HG03378 (cell line): ENCODE measurements at regions not wholly inside any gene's neighbourhood (a gene's known extent, or its start where the extent isn't known, plus 50 kb on each side); places are given as distances from the start of the nearest gene placed in this dataset.
"Not testable (repeated sequence)": the region's sequence is repeated elsewhere in the genome, so short reads cannot be mapped to it uniquely, and the experiment has no call there.

Source experiments
- ATAC-seq: cut with Tn5 transposase; IDR thresholded peaks from one replicate; pipeline ENCODE4 v1.9.1; 2021; ENCODE audit warnings: mild to moderate bottlenecking, moderate library complexity; ENCODE audit not compliant: unreplicated experiment

- no peak for ATAC-seq
Measured at GRCh38 chr9:75718677-75719076, 171.8 kb upstream of the PCSK5 start.

- no peak for ATAC-seq
Measured at GRCh38 chr9:75728391-75728790, 162.1 kb upstream of the PCSK5 start.

GRCh38 chr9:75734802-75735201, 155.7 kb upstream of the PCSK5 start:
- ATAC-seq, result no peak

GRCh38 chr9:75739884-75740611, 150.4 kb upstream of the PCSK5 start:
- no peak for ATAC-seq

- ATAC-seq, result no peak
Measured at GRCh38 chr9:75743855-75744254, 146.6 kb upstream of the PCSK5 start.

GRCh38 chr9:75754080-75754479, 136.4 kb upstream of the PCSK5 start:
- no peak for ATAC-seq

- no peak for ATAC-seq
Measured at GRCh38 chr9:75775166-75775565, 115.3 kb upstream of the PCSK5 start.

GRCh38 chr9:75775966-75776691, 114.3 kb upstream of the PCSK5 start:
- no peak for ATAC-seq

- ATAC-seq, result no peak
Measured at GRCh38 chr9:75780185-75780584, 110.3 kb upstream of the PCSK5 start.

- no peak for ATAC-seq
Measured at GRCh38 chr9:75788006-75788634, 102.4 kb upstream of the PCSK5 start.

GRCh38 chr9:75797085-75797580, 93.3 kb upstream of the PCSK5 start:
- ATAC-seq, result no peak

- ATAC-seq, result no peak
Measured at GRCh38 chr9:75798505-75798904, 92.0 kb upstream of the PCSK5 start.

- ATAC-seq, result no peak
Measured at GRCh38 chr9:75803130-75803529, 87.3 kb upstream of the PCSK5 start.

GRCh38 chr9:75810063-75810462, 80.4 kb upstream of the PCSK5 start:
- no peak for ATAC-seq

- no peak for ATAC-seq
Measured at GRCh38 chr9:75811692-75812091, 78.8 kb upstream of the PCSK5 start.

GRCh38 chr9:75812141-75812540, 78.3 kb upstream of the PCSK5 start:
- no peak for ATAC-seq

GRCh38 chr9:75814667-75815066, 75.8 kb upstream of the PCSK5 start:
- ATAC-seq, result no peak

- ATAC-seq, result not testable (repeated sequence)
Measured at GRCh38 chr9:75820471-75821115, 69.9 kb upstream of the PCSK5 start.

GRCh38 chr9:75823151-75823550, 67.3 kb upstream of the PCSK5 start:
- no peak for ATAC-seq

GRCh38 chr9:75824816-75825568, 65.5 kb upstream of the PCSK5 start:
- ATAC-seq, result no peak

- no peak for ATAC-seq
Measured at GRCh38 chr9:75826314-75826713, 64.2 kb upstream of the PCSK5 start.
